ENCODE measurements at regions not wholly inside any gene's neighbourhood (a gene's known extent, or its start where the extent isn't known, plus 50 kb on each side); places are given as distances from the start of the nearest gene placed in this dataset.
"Not testable (repeated sequence)": the region's sequence is repeated elsewhere in the genome, so short reads cannot be mapped to it uniquely, and the experiment has no call there.

DNA sequence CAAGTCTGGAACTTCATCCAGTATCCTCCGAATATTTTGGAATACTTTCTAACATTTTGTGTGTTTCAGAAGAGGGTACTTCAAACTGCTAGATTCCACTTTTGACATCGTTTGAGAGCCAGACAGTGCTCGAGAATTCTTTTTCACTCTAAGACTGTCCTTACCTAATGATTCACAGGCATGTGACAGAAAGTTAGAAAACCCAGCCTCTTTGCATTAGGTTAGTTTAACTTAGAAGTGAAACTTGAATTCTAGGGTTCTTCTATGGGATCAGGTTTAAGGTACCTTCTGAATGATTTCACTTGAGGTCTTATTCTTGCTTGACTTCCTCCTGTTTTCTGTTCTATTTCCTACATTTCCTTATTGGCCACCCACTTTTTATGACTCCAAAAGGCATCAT is 431.8 kb downstream of the SLC6A15 start:
- no peak for TF ChIP-seq CTCF (conservative IDR thresholded peaks at IDR 0.05)

GRCh38 chr12:84470361-84470760 is 442.2 kb downstream of the SLC6A15 start:
- no peak for TF ChIP-seq CTCF (conservative IDR thresholded peaks at IDR 0.05)

More for the DNA sequence above, 431.8 kb downstream of the SLC6A15 start:
- no peak overlapping the region for H3K27ac ChIP-seq

GRCh38 chr12:84464616-84465015 is 448.0 kb downstream of the SLC6A15 start:
- no peak for TF ChIP-seq CTCF (conservative IDR thresholded peaks at IDR 0.05)

More at GRCh38 chr12:84470361-84470760, 442.2 kb downstream of the SLC6A15 start:
- no peak overlapping the region for H3K27ac ChIP-seq

DNA sequence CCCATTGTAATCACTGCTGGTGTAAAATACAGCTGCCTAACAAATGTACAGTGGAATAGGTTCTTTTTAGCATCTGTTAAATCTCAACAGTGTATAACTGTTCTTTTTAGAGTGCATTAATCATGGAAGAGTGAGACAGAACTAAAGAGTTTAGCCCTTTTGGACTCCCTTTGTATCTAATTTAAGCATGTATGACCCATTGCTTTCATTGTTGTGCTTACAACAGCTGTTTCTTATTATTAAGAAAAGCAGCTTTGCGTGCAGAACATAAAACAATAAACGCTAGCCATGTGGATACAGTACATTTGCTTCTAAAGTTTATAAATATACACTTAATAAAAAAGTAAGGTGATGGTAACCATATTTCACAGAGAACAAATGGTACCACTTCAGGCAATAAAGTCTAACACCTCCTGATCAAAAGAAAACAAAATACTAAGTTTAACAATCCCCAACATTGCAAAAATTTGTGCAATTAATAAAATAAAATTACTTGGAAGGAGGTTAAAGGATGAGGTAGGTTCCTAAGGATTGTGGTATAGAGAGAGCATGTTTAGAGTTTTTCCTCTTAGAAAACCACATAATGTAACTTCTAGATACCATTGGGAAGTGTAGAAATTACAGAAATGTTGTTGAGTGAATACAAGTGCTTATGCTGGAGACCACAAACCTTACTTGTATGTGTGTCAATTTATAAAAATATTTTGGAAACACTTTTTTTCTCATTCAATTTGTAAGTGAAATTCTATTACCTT is 448.7 kb downstream of the SLC6A15 start:
- TF ChIP-seq CTCF (conservative IDR thresholded peaks at IDR 0.05): no peak
- no peak overlapping the region for H3K27ac ChIP-seq

More at GRCh38 chr12:84464616-84465015, 448.0 kb downstream of the SLC6A15 start:
- no peak overlapping the region for H3K27ac ChIP-seq

DNA sequence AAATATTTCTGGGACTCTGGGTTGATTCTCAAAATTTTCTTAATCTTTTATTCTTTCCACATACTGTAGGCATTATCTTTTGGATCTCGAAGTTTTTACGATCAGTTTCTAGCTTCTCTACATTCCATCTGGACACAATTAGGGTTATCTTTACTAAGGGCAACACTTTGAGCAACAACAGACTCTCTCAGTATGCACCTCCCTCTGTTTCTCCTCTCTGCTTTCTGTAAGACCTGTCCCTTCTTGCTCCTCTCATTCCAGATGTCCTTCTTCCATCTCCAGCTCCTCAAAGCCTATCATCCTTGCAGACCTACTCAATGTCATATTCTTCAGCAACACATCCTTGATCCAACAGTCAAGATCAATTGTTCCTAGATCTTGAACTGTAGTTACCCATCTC is 457.0 kb downstream of the SLC6A15 start:
- no peak for TF ChIP-seq CTCF (conservative IDR thresholded peaks at IDR 0.05)

DNA sequence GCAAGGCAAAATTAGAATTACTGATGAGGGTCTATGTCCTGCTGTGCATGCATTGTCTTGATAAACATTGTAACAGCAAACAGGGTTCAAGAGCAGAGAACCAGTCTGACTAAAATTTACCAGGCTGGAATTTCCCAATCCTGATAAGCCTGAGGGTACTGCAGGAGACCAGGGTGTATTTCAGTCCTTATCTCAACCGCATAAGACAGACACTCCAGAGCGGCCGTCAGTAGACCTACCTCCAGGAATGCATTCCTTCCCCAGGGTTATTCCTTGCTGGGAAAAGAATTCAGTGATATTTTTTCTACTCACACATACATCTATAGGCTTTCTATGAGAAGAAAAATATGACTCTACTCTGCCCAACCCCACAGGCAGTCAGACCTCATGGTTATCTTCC is 466.1 kb downstream of the SLC6A15 start:
- not testable (repeated sequence) for H3K27ac ChIP-seq

More for the DNA sequence above, 457.0 kb downstream of the SLC6A15 start:
- H3K27ac ChIP-seq: no peak overlapping the region

GRCh38 chr12:84436134-84436533 is 476.5 kb downstream of the SLC6A15 start:
- no peak overlapping the region for H3K27ac ChIP-seq
- no peak for TF ChIP-seq CTCF (conservative IDR thresholded peaks at IDR 0.05)

DNA sequence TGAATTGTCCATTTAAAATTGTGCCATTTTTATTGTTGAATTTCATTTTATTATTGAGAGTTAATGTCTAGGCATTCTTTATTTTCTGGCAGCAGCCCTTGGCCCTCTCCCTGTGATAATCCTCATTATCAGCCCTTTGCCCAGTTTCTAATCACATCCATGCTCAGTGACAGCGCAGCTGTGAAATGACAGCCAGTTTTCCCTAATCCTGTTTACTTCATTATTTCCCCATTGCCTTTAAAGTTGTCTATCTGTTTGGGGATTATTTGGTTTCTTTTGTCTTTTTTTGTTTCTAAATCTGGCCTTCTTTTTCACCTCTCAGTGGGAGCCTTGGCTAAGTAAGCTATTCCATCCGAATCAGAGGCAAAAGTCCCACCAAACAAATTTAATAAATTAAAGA is 476.9 kb downstream of the SLC6A15 start:
- no peak overlapping the region for H3K27ac ChIP-seq
- no peak for TF ChIP-seq CTCF (conservative IDR thresholded peaks at IDR 0.05)

All from VCaP (cell line).